ENCODE measurements at regions not wholly inside any gene's neighbourhood (a gene's known extent, or its start where the extent isn't known, plus 50 kb on each side); places are given as distances from the start of the nearest gene placed in this dataset.

DNA sequence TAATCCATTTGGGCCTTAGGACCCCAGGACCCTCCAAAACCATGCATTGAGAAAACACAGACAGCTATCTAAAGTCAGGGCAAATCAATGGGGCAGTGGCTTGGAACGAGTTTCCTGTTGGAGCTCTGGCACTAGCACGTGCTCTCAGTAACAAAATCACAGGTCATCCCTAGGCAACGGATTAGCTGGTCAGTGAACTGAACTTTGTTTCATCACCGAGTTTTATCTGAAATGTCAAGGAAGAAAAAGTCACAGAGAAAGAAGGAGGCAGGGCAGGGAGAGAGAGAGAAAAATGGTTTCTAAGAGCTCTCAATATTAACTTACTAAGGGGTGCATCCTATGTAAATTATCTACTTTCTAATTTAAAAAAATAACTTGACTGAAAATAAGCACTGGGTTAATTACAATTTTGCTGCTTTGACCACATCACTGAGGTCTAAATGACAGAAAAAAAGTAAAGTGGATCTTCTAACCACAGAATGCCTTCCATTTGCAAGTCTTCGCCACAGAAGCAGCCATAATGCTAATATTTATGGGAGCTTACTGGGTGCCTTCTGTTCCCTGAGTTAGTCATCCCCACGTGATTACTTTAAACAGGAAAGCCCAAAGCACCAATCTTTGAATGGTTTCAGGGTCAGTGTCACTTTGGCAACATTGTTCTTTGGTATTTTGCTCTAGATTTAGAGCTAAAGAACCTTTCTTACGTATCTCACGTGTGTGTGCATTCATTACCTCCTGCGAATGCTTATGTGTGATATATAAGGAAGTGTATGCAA, 503.9 kb downstream of the RASEF start:
- no peak for DNase-seq

DNA sequence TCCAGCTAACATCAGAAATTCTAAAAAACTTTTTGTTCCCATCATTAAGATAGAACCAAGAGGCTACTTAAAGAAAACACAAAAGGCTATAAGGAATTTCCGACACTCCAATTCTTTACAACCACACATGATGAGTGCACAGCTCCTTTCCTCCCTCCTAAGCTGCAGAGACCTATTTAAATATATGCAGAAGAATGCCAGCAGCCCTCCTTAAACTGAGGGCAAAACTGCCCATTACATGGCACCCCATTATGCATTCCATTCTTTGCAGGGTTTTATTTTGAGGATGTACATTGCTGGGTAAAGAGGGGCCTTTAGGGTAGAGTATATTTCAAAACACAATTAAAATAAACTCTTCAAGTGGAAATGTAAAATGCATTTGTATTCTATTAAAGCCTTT, 502.9 kb downstream of the RASEF start:
- DNase-seq: no peak

- peak; percentile 81 for DNase-seq
Measured at GRCh38 chr9:82560457-82560904, 502.5 kb downstream of the RASEF start.

GRCh38 chr9:82563094-82563493, 499.8 kb downstream of the RASEF start:
- no peak for DNase-seq

DNA sequence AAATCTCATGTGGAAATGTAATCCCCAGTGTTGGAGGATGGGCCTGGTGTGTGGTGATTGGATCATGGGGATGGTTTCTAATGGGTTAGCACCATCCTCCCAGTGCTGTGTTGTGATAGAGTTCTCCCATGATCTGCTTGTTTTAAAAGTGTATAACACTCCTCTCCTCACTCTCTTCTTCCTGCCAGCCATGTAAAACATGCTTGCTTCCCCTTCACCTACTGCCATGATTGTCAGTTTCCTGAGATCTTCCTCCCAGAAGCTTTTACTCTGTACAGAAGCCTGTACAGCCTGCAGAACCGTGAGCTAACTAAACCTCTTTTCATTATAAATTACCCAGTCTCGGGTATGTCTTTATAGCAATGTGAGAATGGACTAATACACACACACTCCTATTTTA, 499.1 kb downstream of the RASEF start:
- DNase-seq: no peak

DNA sequence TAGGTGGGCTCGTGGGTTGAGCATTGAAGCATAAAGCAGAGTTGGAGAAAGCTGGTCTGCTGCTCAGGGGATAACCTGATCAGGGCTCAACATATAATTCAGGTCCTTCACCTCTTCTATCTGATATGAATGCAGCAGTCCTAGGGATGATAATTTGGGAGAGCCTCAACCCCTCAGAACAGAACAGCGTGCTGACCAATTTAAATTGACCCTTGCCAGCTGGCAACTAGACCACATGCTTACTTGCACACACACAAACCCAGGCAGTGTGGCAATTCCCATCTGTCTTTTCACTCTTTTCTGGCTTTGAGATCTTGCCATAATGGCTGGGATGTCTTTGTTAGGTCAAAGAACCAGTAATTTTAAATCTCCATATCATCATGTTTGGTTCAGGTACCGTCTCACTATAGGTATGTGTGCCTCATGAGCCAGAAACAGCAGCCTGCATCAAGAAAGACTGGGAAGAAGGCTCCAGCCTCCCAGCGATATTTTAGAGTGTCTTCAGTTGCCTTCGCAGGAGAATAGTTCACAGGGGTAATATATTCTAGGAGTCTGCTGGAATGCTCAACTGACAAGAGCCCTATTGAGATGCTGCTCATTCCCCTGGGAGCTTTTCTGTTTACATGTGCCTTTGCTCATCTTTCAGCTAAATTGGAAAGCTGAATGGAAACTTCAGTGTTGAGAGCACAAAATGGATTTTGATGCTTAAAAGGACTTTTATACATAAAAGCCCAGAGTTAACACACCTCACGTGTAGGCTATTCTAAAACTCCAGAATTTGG, 497.6 kb downstream of the RASEF start:
- DNase-seq: no peak

DNA sequence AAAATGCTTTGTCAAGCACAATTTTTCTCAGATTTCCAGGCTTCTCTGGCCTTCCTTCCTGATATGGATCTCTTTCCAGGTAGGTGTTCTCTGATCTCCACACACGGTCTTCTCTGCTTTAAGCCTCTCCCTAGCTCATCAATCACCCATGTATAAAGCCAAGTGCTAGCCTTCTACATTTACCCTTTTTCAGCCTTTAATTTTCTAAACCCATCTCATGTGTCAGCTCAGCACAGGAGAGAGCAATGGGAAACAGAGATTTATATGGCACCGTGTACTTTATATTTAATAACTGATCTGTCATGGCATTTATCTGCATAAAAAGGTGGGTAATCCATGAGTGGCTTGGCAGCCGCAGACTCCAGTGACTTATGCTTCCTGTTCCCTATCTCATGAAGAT, 495.0 kb downstream of the RASEF start:
- no peak for DNase-seq

DNA sequence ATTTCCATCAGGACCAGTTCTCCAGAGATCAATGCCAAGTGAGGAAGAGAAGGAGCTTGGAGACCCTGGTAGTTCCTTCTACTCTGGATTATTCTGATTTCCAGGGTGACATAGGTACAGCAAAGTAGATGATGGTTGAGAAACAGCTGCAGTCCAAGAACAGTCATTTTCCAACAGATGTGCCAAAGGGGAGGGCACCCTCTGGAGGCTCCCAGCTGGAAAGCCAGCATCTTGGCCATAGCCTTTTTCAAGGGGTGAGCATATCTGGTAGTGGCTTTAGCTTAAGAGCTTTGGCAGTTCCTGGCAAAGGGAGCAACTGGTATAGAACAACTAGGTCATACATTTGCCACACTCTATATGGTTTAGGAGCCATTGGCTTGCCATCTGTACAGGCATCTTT, 492.7 kb downstream of the RASEF start:
- no peak for DNase-seq

DNA sequence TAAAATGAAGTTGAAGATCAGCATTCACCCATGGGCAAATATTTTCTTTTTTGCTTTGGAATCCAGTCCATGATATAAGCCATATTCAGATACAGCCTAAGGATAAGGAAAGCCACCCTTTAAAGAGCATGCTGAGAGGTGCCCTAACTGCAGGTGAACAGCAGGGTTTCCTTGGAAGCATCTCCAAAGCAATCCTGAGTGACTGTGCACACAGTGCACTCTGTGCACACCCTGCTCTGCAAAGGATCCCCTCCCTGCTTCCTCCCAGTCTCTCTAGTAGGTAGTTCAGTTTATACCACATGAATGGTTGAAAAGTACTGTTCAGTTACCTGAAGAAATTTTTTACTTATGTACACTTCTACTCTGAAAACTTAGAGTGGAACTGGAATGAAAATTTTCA, 491.4 kb downstream of the RASEF start:
- no peak for DNase-seq

DNA sequence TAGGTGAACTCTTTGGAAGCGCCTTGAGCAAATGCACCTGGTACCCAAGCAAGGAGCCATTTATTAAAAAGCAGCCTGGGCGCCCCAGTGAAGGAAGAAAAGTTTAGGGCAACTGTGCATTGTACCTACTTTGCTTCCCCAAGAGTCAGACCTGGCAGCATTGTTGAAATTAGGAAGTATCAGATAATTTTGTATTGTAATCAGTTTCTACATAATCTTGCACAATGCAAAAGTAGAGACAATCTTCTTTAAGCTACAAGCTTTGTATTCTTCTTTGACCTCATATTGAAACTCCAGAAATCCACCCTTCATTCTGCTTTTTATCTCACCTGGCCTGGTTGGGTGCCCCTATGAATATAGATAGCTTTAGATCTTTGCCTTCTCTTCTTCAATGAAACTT, 490.8 kb downstream of the RASEF start:
- DNase-seq: no peak

DNA sequence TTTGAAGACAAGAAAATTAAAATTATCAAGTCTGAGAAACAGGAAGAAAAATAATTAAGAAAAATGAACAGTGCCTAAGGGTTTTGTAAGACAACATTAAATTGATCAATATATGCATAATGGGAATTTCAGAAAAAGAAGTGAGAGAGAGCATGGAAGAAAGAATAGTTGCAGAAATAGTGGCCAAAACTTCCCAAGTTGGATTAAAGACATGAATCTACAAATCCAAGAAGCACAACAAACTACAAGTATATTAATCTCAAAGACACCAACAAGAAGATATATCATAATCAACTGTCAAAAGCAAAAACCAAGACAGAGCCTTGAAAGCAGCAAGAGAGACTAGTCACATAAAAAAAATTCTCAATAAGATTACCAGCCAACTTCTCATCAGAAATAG, 488.0 kb downstream of the RASEF start:
- DNase-seq: no peak

DNA sequence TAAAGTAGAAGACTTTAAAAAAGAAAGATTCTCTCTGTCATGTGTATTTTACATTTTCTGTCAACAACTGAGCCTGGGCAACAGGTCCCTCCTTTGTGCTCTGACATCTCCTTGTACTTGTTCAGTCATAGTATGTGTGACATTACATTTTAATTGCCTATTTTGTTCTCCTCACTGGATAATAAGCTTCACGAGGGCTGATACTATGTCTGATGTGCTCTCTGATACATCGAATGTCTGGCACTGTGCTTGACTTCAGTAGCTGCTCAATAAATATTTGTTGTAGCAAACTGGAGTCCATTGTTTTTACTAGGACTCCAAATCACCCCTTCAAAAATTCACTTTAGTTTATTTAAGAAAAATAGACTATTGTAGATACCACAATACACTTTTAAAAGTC, 482.0 kb downstream of the RASEF start:
- no peak for DNase-seq

DNA sequence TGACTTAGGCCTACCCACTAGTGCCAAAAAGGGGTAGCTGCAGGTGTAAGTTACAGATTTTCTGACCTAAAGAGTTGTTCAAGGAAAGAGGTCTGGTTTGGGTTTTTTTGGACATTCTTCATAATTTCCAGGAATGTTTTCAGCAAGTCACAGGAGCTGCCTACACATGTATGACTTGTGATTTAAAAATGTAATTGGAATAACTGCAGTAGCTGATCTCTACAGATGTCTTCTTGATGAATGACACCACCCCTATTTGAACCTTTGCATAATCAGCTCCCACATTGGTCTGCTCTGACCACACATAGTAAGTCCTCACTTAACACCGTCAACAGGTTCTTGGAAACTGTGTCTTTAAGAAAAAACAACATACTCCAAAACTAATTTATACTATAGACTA, 481.4 kb downstream of the RASEF start:
- DNase-seq: no peak

DNA sequence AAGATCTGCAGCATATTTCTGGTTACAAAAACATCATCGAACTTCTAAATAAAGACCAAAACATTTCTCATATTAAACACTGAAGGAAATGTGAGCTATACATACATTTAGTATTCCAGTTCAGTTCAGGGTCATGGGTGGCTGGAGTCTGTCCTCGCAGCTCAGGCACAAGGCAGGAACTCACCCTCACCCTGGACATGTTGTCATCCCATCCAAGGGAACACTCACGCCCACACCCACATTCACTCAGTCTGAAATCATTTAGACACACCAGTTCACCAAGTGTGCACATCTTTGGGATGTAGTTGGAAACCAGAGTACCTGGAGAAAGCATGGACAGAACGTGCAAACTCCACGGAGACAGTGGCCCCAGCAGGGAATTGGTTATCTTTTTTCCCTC, 481.0 kb downstream of the RASEF start:
- DNase-seq: no peak

DNA sequence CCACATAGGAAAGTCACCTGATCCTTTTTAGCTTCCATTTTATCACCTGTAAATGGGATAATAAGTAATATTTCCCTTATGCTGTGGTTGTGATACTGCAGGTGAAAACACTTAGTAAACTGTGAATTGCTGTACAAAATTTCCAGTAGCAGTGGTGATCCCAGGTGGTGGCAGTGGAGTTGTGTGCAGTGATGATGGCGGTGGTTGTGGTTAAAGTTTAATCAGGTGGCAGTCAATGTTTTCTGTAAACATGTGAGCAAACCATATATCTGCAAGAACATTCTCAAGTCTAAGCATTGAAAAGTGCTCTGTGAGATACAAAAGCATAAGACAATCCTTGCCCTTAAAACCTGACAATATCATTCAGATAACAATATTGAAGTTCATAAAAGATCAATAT, 480.2 kb downstream of the RASEF start:
- no peak for DNase-seq

DNA sequence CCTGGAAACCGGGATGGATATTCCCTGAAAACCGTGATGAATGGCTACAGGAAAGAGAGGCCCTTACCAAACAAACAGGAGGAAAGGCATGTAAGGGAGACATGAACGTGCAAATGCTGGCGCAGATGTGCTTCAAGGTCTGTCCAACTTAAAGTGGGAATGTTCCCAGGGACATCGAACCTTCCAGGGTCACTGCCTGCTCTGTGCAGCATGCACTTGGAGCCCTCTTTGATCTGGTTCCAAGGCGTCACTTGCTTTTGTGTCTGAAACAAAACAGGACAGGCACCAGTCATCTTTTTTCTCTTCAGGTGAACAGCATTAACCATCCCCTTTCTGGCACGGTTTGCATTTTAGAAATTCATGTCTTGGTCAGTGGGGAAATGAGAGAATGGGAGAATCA, 479.4 kb downstream of the RASEF start:
- DNase-seq: no peak

- DNase-seq: no peak
Measured at GRCh38 chr9:82584349-82584863, 478.5 kb downstream of the RASEF start.

DNA sequence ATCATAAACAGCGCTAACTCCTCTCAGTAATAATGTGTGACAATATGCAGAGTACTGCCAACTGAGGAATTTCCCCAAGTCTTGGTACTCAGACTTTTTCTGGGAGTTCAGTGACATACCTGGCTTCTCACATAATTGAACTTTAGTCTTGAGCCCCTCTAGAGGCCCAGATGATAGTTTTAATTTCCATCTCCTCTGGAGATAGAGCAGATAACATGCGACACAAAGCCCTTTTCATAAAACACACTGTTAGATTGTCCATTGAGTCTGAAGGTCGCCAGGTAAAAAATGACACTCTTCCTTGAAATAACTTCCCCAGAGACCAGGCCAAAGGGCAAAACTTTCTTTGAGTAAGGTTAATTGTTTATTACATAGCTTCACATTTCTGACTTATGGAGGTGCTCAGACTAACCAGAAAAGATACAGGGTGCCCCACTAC, 476.0 kb downstream of the RASEF start:
- DNase-seq: no peak

GRCh38 chr9:82588301-82589180, 474.4 kb downstream of the RASEF start:
- no peak for DNase-seq

DNA sequence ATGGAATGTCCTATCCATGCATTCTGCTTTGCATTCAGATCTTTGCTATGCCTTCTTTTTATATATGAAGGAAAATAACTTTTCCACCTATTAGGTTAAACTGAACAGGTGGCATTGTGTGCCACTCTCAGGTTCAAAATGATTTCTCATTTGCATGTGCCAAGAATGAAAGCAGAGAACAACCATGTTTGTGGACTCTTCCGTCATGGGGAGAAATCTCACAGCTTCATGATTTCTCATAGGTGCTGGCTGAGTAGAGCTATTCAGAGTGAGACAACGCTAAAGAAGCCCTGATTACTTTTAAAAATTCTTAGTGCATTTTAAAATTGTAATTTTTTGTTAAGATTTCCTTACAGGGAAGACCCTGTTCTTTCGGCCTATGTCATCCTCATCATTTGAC, 472.1 kb downstream of the RASEF start:
- no peak for DNase-seq

GRCh38 chr9:82593501-82593900, 469.4 kb downstream of the RASEF start:
- DNase-seq: no peak

DNA sequence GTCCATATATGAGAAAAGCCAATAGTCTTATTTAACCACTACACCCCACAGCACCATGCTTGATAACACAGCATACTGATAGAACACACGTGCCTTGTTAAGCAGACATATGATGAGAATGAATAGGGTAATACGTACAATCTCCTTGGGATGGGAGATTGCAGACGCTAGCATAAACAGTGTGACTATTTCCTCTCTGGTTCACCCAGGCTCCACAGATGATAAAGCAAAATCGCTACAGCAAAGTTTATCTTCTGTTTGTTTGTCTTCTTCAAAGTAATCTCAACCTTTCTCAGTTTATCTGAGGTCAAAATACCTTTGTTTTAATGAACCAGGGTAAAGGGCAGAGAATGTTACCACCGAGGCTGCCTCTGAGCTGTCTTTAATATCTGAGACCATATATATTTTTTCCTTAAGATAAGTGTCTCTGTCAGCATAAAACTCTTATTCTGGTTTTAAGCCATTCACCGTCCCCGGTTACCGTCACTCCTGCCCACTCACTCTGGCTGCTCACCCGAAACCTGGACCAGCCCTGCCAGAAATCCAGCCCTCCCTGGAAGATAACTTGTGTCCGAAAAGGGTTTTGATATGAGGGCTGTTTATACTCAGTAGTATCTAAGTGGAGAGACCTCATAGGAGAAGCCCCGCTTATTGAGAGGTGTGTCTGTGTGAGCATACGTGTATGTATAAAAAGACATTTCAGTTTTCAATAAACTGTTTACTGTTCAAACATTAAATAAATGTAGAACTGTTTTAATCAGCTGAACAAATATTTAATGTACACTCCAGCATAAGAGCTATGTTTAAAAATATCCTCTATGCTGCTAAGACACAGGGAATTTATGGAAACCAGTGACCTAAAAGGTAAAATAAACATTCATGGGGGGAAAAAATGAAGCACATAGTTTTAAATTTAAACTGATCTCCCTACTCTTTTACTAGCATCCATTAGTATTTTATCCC, 465.4 kb downstream of the RASEF start:
- peak; percentile 66 for DNase-seq

All from NCI-H146 (cell line).